Progenitor cell of endocrine pancreas (in vitro differentiated cells): ENCODE measurements at regions not wholly inside any gene's neighbourhood (a gene's known extent, or its start where the extent isn't known, plus 50 kb on each side); places are given as distances from the start of the nearest gene placed in this dataset.
"Not testable (repeated sequence)": the region's sequence is repeated elsewhere in the genome, so short reads cannot be mapped to it uniquely, and the experiment has no call there.

Source experiments
- DNase-seq: peaks from one replicate; pipeline ENCODE4 v3.0.0; 2021; ENCODE audit warnings: low spot score; ENCODE audit not compliant: unreplicated experiment
- H3K27ac Mint-ChIP-seq: 2 replicates; pipeline ENCODE4 v1.8.0; 2021; ENCODE audit warnings: mild to moderate bottlenecking, moderate library complexity, mixed read lengths
- H3K27me3 Mint-ChIP-seq: 2 replicates; pipeline ENCODE4 v1.8.0; 2021; ENCODE audit warnings: mixed read lengths
- H3K36me3 Mint-ChIP-seq: 2 replicates; pipeline ENCODE4 v1.8.0; 2022; ENCODE audit warnings: mixed read lengths; ENCODE audit not compliant: insufficient read depth
- H3K4me1 Mint-ChIP-seq: 2 replicates; pipeline ENCODE4 v1.8.0; 2021; ENCODE audit warnings: low read depth, mixed read lengths
- H3K4me3 Mint-ChIP-seq: 2 replicates; pipeline ENCODE4 v1.8.0; 2021; ENCODE audit warnings: low read depth, mild to moderate bottlenecking, moderate library complexity, mixed read lengths
- H3K9me3 Mint-ChIP-seq: 2 replicates; pipeline ENCODE4 v1.8.0; 2021; ENCODE audit warnings: low read depth, mixed read lengths
- CTCF ChIP-seq: fragments of 200-600 bp; sonication (generic); IDR thresholded peaks from one replicate; pipeline ENCODE4 v1.5.0; 2021; ENCODE audit warnings: antibody characterized with exemption, mild to moderate bottlenecking; ENCODE audit not compliant: unreplicated experiment

DNA sequence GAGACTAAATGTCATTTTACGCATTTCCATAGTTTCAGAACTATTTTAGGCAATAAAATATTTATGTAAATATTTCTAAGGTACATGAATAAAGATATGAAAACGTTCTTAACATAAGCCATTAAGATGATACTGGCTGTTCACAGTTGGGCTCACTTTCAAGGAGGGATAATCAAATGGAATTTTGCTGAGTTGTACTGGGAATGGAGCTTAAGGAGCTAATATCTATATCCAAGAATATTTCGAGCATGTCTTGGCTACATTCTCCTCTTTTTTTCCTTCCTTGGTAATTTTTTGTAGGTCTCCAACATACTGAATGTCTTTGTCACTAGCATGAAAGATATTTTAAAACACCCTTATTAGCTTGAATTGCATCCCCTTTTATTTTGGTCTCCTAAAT lies 383.4 kb downstream of the RAP2B start:
- no peak overlapping the region for H3K27ac Mint-ChIP-seq

GRCh38 chr3:153547970-153548369 lies 385.9 kb downstream of the RAP2B start:
- Mint-ChIP-seq H3K27me3 (no peaks in the 10 kb centered on the region), H3K4me3 (no peak overlapping the region), H3K9me3 (peaks cover 4% of the 10 kb centered on the region), H3K27ac (no peak overlapping the region), H3K4me1 (peaks cover 2% of the 10 kb centered on the region), H3K36me3 (no peaks in the 10 kb centered on the region)
- no peak for TF ChIP-seq CTCF
- DNase-seq: no peak

More for the DNA sequence above, 383.4 kb downstream of the RAP2B start:
- DNase-seq: no peak
- no peaks in the 10 kb centered on the region for H3K36me3 Mint-ChIP-seq
- H3K4me3 Mint-ChIP-seq: no peak overlapping the region
- peaks cover 2% of the 10 kb centered on the region for H3K4me1 Mint-ChIP-seq
- no peak for TF ChIP-seq CTCF
- no peaks in the 10 kb centered on the region for H3K27me3 Mint-ChIP-seq
- peaks cover 4% of the 10 kb centered on the region for H3K9me3 Mint-ChIP-seq

- not testable (repeated sequence) for H3K4me1 Mint-ChIP-seq, H3K27ac Mint-ChIP-seq, H3K27me3 Mint-ChIP-seq, H3K9me3 Mint-ChIP-seq, DNase-seq, H3K36me3 Mint-ChIP-seq, H3K4me3 Mint-ChIP-seq
These were observed 387.7 kb downstream of the RAP2B start for GRCh38 chr3:153549686-153550085.

DNA sequence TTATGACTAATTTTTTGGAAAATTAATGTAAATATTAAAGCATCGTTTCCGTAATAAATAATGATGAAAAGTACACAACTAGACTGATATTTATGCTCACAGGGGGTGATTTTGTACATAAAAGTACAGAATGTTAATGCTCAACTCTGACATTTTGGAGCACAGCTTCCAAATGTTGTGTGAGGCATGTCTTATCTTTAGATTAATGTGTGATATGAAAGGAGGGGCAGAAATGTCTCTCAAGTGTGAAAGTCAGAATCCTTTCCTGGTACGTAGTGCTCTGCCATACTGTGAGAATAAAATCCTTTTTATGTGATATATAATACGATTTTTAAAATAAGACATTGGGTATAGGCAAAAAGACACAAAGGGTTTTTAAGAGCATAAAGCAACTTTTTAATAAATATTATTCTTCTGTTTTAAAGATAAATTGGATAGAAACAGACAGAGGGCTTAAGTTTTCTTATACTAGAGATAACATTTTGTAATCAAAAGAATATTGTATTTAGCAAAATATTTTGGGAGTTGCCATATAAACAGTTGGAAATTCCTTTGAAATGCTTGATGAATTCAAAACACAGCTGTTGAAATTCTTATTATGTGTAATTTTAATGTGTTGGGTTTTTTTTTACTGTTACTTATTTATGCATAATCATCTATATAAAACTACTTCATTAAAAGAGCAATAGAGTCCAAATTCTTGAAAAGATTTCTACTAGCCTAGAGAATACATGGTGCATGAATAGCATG lies 389.7 kb downstream of the RAP2B start:
- Mint-ChIP-seq H3K4me1 (no peaks in the 10 kb centered on the region), H3K4me3 (no peak overlapping the region), H3K9me3 (no peaks in the 10 kb centered on the region), H3K36me3 (no peaks in the 10 kb centered on the region), H3K27me3 (no peaks in the 10 kb centered on the region), H3K27ac (no peak overlapping the region)
- TF ChIP-seq CTCF: no peak
- no peak for DNase-seq

DNA sequence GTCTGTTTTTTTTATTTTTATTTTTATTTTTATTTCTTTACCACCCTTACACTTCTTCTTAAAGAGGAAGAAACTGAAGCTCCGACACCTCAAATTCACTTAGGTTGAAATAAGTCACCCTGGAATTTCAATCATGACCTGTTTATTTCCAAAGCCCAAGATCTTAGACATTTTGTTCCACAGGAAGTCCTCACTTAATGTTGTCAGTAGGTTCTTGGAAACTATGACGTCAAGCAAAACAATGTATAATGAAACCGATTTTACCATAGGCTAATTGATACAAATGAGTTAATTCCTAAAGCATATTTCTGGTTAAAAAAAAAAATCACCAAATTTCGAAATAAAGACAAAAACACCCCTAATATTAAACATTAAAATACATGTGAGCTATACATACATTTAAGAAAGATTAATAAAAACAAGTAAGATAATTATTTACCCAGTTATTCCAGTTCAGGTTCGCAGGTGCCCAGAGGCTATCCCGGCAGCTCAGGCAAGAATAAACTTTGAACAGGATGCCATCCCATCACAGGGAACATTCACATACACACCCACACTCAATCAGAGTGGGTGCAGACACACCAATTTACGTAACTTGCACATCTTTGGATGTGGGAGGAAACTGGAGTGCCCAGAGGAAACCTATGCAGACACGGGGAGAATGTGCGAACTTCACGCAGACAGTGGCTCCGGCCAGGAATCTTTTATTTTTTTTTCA lies 391.0 kb downstream of the RAP2B start:
- no peak for DNase-seq
- Mint-ChIP-seq H3K4me1 (no peaks in the 10 kb centered on the region), H3K9me3 (peaks cover 2% of the 10 kb centered on the region), H3K4me3 (no peak overlapping the region), H3K27ac (no peak overlapping the region), H3K36me3 (no peaks in the 10 kb centered on the region), H3K27me3 (no peaks in the 10 kb centered on the region)
- TF ChIP-seq CTCF: no peak

DNA sequence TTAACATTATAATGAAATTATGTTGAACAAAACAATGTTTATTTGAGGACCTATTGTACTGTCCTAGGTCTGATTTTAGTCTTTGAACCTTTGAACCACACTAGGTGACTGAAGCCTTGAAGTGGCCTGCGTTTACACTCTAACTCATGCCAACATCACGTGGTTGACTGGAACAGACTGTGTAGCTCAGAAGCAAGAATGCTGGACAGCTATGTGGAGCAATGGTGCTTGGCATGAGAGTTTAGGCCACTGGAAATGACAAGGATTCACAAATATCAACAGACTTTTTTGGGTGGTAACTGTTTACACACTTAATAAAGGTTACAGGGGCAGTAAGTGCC lies 391.5 kb downstream of the RAP2B start:
- H3K4me1 Mint-ChIP-seq: no peaks in the 10 kb centered on the region
- no peaks in the 10 kb centered on the region for H3K27me3 Mint-ChIP-seq
- no peak for DNase-seq
- H3K4me3 Mint-ChIP-seq: no peak overlapping the region
- TF ChIP-seq CTCF: no peak
- no peak overlapping the region for H3K27ac Mint-ChIP-seq
- no peaks in the 10 kb centered on the region for H3K36me3 Mint-ChIP-seq
- H3K9me3 Mint-ChIP-seq: peaks cover 7% of the 10 kb centered on the region
